CD4-positive, alpha-beta T cell treated with Interleukin-17A for 1 hour (primary cell): ENCODE measurements at regions not wholly inside any gene's neighbourhood (a gene's known extent, or its start where the extent isn't known, plus 50 kb on each side); places are given as distances from the start of the nearest gene placed in this dataset.

Experiments
- DNase-seq: peaks from one replicate; pipeline ENCODE4 v3.0.0-alpha.2; 2020

GRCh38 chr12:60393093-60393492, 797.3 kb downstream of the SLC16A7 start:
- DNase-seq: no peak

- DNase-seq: no peak
Measured at GRCh38 chr12:60394665-60395064, 798.8 kb downstream of the SLC16A7 start.

DNA sequence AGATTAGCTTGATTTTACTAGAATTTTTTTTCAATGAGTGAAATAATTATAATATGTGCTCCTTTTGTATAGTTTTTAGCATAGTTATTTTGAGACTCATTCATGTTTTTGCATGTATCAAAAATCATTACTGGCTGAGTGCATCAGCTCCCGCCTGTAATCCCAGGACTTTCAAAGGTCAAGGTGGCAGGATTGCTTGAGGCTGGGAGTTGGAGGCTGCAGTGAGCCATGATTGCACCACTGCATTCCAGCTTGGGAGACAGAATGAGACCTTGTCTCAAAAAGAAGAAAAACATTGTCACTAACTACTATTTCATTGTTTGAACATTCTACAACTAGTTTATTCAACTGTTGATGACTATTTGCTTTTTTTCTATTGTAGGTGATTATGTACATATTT, 802.7 kb downstream of the SLC16A7 start:
- DNase-seq: no peak

DNA sequence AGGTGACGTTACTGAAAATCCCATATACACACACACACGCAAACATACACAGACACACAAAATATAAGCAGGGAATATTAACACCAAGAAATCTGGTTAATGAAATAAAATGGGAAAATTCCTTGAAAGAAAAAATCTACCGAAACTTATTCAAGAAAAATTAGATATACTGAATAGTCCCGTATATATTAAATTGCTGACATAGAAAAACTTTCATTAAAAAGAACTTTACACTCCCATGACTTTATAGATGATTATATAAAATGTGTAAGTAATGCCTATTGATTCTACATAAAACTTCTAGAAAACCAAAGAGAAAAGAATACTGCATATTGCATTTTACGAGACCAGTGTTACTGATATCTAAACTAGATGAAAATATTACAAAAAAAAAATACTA, 803.2 kb downstream of the SLC16A7 start:
- no peak for DNase-seq

- DNase-seq: no peak
Measured at GRCh38 chr12:60402996-60403395, 807.2 kb downstream of the SLC16A7 start.

DNA sequence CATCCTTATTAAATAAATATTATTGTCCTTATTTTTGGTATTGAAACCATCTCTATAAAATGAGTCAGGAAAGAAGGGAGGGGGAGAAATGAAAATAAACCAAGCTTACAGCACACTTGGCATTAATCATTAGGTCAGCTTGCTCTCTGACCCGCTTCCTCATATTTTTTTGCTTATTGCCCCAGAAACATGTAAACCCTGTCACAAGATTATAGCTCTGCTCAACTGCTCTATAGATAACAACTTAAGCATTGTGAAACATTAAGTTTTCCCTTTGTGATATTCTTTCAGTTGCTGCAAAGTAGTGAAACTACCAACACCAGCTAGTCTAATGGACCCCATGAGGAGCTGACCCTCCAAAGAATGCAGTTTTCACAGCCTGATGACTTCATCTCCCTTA, 819.5 kb downstream of the SLC16A7 start:
- no peak for DNase-seq

- DNase-seq: no peak
Measured at GRCh38 chr12:60419986-60420385, 824.2 kb downstream of the SLC16A7 start.

DNA sequence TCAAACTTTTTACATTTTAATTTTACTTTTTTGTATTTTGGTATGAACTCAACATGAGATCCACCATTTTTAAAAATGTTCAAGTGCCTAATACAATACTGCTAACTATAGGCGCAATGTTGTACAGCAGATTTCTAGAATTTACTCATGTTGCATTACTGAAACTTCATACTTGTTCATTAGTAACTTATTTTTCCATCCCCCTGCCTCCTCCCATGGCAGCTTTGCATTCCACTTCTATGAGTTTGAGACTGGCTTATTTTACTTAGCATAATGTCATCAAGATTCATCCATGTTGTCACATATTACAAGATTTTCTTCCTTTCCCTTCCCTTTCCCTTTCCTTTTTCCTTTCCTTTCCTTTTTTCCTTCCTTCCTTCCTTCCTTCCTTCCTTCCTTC, 825.9 kb downstream of the SLC16A7 start:
- no peak for DNase-seq

- DNase-seq: no peak
Measured at GRCh38 chr12:60437297-60437696, 841.5 kb downstream of the SLC16A7 start.

- DNase-seq: no peak
Measured at GRCh38 chr12:60441577-60441976, 845.7 kb downstream of the SLC16A7 start.

DNA sequence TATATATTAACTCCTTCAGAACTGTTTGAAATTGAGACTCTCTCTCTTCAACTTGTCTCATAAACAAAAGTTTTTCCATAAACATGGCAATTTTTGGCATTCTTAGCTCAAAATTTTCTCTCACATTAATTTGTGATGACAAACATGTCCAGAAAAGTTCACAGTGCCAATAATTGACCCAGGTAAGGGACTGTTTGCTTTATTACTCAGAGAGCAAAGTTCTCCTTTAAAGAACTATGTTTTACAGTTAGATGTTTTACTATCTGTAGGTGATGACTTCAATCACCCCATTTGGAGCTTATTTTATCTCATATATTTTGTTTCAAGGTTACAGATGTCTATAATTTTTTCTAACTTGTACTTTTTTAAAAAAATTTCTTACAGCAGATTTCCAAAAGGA, 855.6 kb downstream of the SLC16A7 start:
- no peak for DNase-seq

GRCh38 chr12:60465060-60465459, 869.2 kb downstream of the SLC16A7 start:
- DNase-seq: no peak

GRCh38 chr12:60468546-60468945, 872.7 kb downstream of the SLC16A7 start:
- no peak for DNase-seq

DNA sequence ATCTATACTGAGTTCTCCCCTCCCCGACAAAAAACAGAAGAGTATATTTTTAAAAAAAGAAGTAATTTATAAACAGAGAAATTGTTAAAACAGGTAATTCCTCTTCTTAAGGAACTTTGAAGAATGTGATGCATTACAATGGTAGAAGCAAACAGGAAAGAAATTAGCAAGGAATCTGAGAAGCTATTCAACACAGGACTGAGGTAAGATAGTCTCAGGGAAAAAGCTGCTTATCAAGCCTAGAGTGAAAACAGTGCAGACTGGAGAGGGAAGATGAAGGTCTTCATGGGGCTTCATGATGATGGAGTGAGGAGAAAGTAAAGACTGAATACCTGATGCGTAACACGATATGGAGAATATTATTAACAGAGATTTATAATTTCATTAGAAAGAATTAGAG, 880.0 kb downstream of the SLC16A7 start:
- no peak for DNase-seq

- DNase-seq: no peak
Measured at GRCh38 chr12:60487284-60487683, 891.5 kb downstream of the SLC16A7 start.

DNA sequence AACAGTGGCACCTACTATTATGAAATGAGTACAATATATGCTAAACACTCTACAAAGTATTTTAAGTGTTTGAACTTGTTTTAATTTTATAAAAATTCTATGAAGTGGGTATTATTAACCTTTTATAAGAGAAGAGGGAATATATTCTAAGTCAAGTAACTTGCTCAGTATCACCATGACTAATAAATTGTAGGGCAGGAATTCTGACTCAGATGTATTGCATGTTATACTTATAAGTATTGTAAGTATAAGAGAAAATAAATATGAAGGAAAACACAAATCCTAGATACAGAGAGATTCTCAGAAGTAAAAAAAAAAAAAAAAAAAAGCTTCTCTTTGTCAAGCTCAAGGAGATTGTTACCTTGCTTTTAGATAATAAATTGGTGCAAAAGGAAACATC, 893.2 kb downstream of the SLC16A7 start:
- DNase-seq: no peak

DNA sequence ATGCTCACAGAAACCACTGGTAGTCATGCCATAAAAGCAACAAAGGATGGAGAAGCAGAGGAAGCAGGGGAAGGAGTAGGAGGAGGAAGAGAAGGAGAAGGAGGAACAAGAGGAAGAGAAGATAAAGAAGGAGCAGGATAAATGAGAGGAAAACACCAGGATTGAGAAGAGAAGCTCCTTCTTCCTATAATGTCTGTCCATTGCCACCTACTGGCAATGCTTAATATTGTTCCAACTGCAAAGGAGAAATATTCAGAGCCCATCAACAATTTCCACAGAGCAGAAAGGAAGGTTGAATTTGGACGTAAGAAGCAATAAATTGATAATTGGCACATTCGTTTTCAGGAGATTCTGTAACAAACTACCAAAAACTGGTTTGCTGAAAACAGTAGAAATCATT, 898.4 kb downstream of the SLC16A7 start:
- no peak for DNase-seq

GRCh38 chr12:60498656-60499055, 902.8 kb downstream of the SLC16A7 start:
- no peak for DNase-seq

DNA sequence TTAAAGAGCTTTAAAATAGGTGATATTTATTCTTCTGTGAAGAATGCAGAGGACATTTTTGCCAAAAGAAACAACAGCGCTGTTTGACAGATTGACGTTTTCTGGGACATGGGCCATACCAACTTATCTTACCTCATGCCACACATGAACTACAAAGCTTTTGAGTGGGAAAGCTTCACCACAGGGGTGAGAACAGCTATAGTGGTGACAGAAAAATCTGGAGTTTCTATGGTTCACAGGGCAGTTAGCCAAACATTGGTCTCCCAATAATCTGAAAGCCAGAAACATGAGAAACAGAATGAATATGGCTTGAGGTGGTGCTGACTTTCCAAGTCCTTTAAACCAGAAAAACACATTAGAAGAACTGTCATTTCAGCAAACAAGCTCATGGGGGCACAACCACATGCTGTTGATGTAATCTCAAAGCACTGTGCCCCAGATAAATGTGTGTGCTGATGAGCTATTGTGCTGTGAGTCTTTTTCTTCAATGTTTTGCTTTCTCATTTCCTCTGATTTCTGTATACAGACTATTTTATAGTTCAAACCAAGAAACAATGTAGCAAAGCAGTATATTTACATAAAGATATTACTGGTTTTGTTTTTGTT, 905.4 kb downstream of the SLC16A7 start:
- DNase-seq: no peak

- no peak for DNase-seq
Measured at GRCh38 chr12:60522684-60523400, 927.0 kb downstream of the SLC16A7 start.

- DNase-seq: no peak
Measured at GRCh38 chr12:60529261-60529660, 933.4 kb downstream of the SLC16A7 start.

- DNase-seq: no peak
Measured at GRCh38 chr12:60529723-60530122, 933.9 kb downstream of the SLC16A7 start.

DNA sequence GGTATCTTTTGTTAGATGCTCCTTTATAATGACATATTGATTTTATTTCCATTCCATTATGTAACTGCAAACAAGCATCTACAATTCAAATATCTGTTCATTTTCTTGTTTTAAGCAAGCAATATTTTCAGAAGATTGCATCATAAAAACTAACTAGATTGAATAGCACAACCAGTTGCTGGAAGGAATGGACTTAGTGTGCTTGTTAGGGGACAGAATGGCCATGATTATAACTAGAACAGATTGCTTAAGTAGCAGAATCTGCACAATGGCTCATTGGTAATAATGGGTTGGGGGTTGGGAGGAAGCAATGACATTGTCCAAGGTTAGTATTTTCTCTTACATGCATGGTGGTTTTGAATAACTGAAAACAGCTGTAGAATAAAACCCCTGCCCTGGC, 939.5 kb downstream of the SLC16A7 start:
- DNase-seq: no peak

DNA sequence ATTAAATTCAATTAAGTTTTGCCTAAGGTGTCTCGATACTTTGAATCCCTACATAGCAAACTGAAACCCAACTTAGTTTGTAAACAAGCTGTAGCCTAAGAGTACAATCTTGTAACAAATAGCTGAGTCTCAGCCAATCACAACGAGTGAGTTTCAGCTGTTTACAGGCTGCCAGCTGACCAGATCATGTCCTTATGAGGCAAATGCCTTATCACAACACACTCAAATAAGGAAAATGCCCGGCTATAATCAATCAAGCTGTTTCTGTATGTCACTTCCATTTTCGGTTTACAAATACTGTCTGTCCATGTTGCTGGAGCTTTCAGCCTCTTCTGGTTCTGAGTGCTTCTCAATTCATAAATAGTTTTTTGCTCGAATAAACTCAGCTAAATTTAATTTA, 943.8 kb downstream of the SLC16A7 start:
- no peak for DNase-seq

DNA sequence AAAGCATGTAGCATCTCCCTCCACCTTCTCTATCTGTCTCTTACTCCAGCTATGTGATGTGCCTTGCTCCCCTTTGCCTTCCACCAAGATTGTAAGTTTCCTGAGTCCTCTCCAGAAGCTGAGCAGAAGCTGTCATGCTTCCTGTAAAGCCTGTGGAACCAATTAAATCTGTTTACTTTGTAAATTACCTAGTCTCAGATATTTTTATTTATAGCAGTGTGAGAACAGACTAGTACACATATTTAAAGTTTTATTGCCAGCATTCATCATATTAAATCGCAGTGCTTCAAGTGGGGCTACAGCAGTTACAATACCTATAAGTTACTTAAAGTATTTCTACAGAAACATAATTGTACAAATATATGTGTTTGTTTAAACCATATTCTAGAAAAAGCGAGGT, 973.1 kb downstream of the SLC16A7 start:
- DNase-seq: no peak
